ENCODE measurements at regions not wholly inside any gene's neighbourhood (a gene's known extent, or its start where the extent isn't known, plus 50 kb on each side); places are given as distances from the start of the nearest gene placed in this dataset.

GRCh38 chr12:69008520-69008919 lies 75.5 kb upstream of the CPM start:
- H3K4me3 ChIP-seq (replicated peaks; ENCODE audit: insufficient read depth, low read length), result no peak overlapping the region
- no peak for TF ChIP-seq CTCF (IDR thresholded peaks at IDR 0.05; ENCODE audit: insufficient read depth, low read length)
- no peaks in the 10 kb centered on the region for H3K27me3 ChIP-seq (ENCODE audit: insufficient read depth, poor library complexity, severe bottlenecking)
- peak overlapping the region; percentile 42 for H3K27ac ChIP-seq (replicated peaks)
- peak; percentile 60 to 66 for DNase-seq (ENCODE audit: low read depth in 1 of 2, low spot score in 1 of 2)

GRCh38 chr12:69014047-69014446 lies 81.1 kb upstream of the CPM start:
- Histone ChIP-seq H3K27me3 (ENCODE audit: insufficient read depth, poor library complexity, severe bottlenecking) (no peaks in the 10 kb centered on the region), H3K27ac (replicated peaks) (no peak overlapping the region), H3K4me3 (replicated peaks; ENCODE audit: insufficient read depth, low read length) (no peak overlapping the region)
- no peak for TF ChIP-seq POLR2AphosphoS5 (IDR thresholded peaks at IDR 0.05; ENCODE audit: low read depth)
- no peak for TF ChIP-seq REST (IDR thresholded peaks at IDR 0.05; ENCODE audit: insufficient replicate concordance, low read depth)
- no peak for TF ChIP-seq GABPA (IDR thresholded peaks at IDR 0.05; ENCODE audit: low read depth)
- TF ChIP-seq SPI1 (IDR thresholded peaks at IDR 0.05; ENCODE audit: borderline replicate concordance, low read depth), result no peak
- no peak for DNase-seq (ENCODE audit: low read depth in 1 of 2, low spot score in 1 of 2)

GRCh38 chr12:69015017-69015416 lies 82.0 kb upstream of the CPM start:
- Histone ChIP-seq H3K4me3 (replicated peaks; ENCODE audit: insufficient read depth, low read length) (no peak overlapping the region), H3K27ac (replicated peaks) (no peak overlapping the region), H3K27me3 (ENCODE audit: insufficient read depth, poor library complexity, severe bottlenecking) (no peaks in the 10 kb centered on the region)
- TF ChIP-seq REST (IDR thresholded peaks at IDR 0.05; ENCODE audit: insufficient replicate concordance, low read depth) (no peak), POLR2AphosphoS5 (IDR thresholded peaks at IDR 0.05; ENCODE audit: low read depth) (no peak), SPI1 (IDR thresholded peaks at IDR 0.05; ENCODE audit: borderline replicate concordance, low read depth) (no peak), CTCF (IDR thresholded peaks at IDR 0.05; ENCODE audit: insufficient read depth, low read length) (no peak), GABPA (IDR thresholded peaks at IDR 0.05; ENCODE audit: low read depth) (no peak)
- DNase-seq (ENCODE audit: low read depth in 1 of 2, low spot score in 1 of 2), result no peak

- no peak for DNase-seq (ENCODE audit: low read depth in 1 of 2, low spot score in 1 of 2)
- no peak overlapping the region for H3K4me3 ChIP-seq (replicated peaks; ENCODE audit: insufficient read depth, low read length)
- H3K27ac ChIP-seq (replicated peaks), result no peak overlapping the region
- H3K27me3 ChIP-seq (ENCODE audit: insufficient read depth, poor library complexity, severe bottlenecking), result no peaks in the 10 kb centered on the region
- TF ChIP-seq CTCF (IDR thresholded peaks at IDR 0.05; ENCODE audit: insufficient read depth, low read length) (no peak), SPI1 (IDR thresholded peaks at IDR 0.05; ENCODE audit: borderline replicate concordance, low read depth) (no peak), POLR2AphosphoS5 (IDR thresholded peaks at IDR 0.05; ENCODE audit: low read depth) (no peak), REST (IDR thresholded peaks at IDR 0.05; ENCODE audit: insufficient replicate concordance, low read depth) (no peak), GABPA (IDR thresholded peaks at IDR 0.05; ENCODE audit: low read depth) (no peak)
Observed at GRCh38 chr12:69015831-69016230, 82.9 kb upstream of the CPM start.
